GM11168 (cell line): ENCODE measurements at regions not wholly inside any gene's neighbourhood (a gene's known extent, or its start where the extent isn't known, plus 50 kb on each side); places are given as distances from the start of the nearest gene placed in this dataset.
"Not testable (repeated sequence)": the region's sequence is repeated elsewhere in the genome, so short reads cannot be mapped to it uniquely, and the experiment has no call there.

Experiments used
- in situ Hi-C: fragments of 300-500 bp; cut with MboI; formaldehyde crosslinking; loops from one replicate; pipeline ENCODE4 v1.12.0; 2022; ENCODE audit warnings: low sequenced_read_pairs; ENCODE audit not compliant: unreplicated experiment

DNA sequence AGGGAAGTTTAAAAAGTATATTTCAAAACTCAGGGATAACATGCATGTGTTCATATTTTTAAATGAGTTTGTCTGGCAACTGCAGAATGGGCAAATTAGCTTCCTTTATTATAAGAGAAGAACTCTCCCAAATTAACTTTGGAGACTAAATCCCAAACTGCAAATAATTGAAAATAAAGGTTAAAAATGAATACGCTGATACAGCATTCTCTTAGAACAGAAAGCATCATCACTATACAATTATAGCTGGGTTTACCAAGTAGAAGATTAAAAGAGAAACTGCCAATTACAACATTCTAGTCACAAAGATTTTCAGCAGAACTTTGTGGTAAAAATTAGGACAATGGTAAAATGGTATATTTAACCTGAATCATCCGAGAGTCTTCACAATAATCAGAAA is 73.3 kb downstream of the OLFM4 start:
- in situ Hi-C loops, result no loop called here

DNA sequence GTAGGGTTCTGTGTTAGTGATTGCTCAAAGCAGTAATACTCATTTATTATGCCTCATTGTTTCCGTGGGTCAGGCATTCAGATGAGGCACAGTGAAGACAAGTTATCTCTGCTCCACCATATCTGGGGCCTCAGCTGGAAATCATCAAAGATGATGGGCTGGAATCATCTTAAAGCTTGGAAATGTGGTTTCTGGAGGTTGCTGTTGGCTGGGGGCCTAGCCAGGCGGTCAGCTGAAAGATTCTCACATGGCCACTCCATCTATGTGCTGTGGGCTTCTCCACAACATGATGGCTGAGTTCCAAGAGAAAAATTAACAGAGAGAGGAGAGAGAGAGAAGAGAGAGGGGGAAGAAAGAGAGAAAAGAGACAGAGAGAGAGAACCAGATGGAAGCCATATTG is 75.5 kb downstream of the OLFM4 start:
- in situ Hi-C loops, result no loop called here

DNA sequence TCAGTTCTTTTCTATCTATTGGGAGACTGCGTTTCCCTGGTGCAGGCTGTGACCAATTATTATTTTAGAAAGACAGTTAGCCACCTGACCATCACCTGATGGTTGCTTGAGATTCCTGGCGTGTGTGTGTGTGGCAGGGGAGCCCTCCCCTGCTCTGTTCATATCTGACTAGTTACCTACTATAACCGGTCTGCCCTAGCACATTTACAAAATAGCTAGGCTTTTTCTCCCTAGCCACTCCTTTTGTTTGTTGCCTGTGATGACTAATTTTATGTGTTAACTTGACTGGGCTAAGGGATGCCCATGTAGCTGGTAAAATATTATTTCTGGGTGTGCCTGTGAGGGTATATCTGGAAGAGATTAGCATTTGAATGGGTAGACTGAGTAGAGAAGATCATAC is 76.9 kb downstream of the OLFM4 start:
- in situ Hi-C loops, result no loop called here

- in situ Hi-C loops, result no loop called here
Observed at GRCh38 chr13:53105890-53106289, 77.3 kb downstream of the OLFM4 start.

- in situ Hi-C loops, result no loop called here
Observed at GRCh38 chr13:53110181-53110580, 81.6 kb downstream of the OLFM4 start.

DNA sequence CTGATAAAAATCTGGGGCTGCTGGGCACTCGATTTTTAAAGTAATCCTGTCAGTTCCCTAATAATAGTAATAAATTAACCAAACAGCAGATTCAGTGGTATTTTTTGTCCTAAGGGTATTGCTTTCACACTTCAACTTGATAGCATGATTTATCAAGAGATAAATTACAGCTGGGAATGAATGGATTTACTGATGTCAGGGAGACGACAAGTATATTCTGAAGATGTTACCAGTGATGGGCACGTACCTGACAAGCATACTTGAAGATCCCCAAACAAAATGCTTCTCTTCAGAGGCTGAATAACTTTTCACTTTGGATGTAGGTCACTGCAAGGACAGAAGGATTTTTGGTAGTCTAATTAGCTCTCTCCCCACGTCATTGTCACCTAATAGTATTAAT is 82.0 kb downstream of the OLFM4 start:
- in situ Hi-C loops, result no loop called here

- in situ Hi-C loops, result no loop called here
Observed at GRCh38 chr13:53112522-53112921, 83.9 kb downstream of the OLFM4 start.

DNA sequence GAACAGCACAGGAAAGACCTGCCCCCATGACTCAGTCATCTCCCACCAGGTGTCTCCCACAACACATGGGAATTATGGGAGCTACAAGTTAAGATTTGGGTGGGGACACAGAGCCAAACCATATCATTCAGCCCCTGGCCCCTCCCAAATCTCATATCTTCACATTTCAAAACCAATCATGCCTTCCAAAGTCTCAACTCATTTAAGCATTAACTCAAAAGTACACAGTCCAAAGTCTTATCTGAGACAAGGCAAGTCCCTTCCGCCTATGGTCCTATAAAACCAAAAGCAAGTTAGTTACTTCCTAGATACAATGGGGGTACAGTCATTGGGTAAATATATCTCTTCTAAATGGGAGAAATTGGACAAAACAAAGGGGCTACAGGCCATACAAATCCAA is 88.4 kb downstream of the OLFM4 start:
- in situ Hi-C loops, result not testable (repeated sequence)

GRCh38 chr13:53121131-53121773 is 92.6 kb downstream of the OLFM4 start:
- in situ Hi-C loops, result no loop called here

DNA sequence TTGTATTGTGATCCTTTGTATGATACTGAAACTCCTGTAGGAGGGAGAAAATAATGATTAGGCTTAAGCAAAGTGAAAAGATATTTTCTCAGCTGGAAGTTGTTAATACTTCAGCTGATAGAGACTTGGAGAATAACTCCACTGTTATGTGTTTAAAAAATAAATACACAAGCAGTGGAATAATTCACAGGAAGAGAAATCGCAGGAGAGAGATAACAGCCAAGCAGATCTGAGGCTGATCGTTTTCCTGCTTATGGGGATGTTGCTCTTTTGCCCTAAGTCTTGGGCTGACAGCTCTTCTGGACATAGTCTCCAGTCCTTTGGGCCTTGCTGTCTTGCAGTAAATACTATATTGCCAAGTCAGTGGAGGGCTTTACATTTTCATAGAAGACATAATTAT is 93.3 kb downstream of the OLFM4 start:
- in situ Hi-C loops, result no loop called here

DNA sequence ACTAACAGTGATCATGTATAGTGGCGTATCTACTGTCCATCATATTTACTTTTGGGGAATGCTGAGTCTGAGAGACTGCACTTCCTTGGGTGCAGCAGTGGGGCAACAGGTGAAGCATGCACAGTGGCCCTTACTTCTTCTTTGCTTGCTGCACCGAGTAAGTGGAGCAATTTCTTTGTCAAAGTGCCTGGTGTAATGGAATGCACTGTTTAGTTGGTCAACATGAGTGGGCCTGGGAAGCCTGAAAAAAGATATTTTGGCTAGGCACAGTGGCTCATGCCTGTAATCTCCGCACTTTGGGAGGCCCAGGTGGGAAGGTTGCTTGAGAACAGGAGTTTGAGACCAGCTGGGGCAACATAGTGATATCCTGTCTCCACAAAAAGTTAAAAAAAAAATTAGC is 94.9 kb downstream of the OLFM4 start:
- in situ Hi-C loops, result no loop called here

GRCh38 chr13:53124623-53125022 is 96.0 kb downstream of the OLFM4 start:
- in situ Hi-C loops, result no loop called here

DNA sequence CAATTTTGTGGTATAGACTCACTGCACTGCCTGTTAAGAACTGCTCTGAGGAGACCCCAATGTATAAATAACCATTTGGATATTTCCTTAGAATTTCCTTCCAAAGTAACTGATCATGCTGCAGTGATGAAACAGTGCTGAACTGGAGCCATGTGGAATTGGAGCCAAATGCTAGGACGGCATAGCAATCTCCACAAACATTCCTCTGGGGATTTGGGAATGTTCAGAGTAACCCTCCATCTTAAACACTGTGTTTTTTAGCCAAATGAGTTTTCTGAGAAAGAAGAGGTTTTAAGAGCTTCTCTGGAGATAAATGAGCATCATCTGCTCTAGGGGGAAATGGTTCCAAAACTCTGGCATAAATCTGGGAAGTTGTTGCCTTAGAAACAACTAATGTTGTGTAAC is 98.2 kb downstream of the OLFM4 start:
- in situ Hi-C loops, result no loop called here

DNA sequence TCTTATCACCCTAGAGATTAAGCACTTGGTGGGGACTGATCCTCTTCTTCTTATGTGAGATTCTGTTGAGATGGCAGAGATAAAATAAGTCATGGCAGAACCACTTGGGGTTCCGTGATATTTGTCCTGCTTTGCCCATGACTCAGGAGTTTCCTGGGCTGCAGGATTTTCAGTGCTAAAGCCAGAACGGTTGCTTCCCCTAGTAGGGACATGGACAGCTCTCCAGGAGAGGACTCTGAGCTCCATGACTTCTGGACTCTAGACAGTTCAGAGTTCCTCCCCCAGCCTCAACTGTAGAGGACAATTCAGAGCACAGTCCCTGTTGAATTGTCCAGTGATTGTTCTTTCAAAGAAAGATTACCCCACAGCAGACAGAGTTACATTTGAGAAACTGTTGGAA is 98.8 kb downstream of the OLFM4 start:
- in situ Hi-C loops, result no loop called here

GRCh38 chr13:53129864-53130393 is 101.3 kb downstream of the OLFM4 start:
- in situ Hi-C loops, result no loop called here

DNA sequence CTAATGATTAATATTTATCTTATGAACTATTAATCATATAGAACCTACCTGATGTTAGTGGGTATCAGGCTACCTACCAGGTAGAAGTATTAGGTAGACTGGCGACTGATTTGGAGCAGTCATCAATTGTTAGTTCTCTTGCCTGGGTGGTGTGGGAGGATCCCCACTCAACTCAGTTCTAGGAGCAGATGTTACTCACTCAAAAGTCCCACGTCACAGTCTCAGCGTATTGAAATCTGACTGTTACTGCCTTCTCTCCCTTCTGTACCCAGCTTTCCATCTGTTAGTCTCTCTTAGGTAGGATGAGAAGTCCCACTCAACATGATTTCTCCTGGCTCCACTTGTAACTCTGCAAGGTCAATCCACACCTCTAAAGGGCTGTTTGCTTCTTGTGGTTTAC is 102.7 kb downstream of the OLFM4 start:
- in situ Hi-C loops, result no loop called here

DNA sequence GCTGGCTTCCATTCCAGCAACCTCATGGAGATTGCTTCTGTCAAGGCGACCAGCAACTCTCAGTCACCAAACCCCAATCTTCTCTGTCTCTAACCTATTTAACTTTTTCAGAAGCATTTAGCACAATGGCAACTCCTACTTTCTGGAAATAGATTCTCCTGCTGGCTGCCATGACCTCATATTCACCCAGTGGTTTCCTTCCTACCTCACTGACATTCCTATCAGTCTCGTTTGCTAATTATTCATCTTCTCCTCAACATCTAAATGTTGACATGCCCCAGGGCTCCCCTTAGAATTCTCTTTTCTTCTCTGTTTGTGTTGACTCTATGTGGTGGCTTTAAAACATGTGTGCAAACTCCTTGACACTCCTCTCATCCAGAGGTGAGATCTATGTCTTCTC is 106.7 kb downstream of the OLFM4 start:
- in situ Hi-C loops, result no loop called here

DNA sequence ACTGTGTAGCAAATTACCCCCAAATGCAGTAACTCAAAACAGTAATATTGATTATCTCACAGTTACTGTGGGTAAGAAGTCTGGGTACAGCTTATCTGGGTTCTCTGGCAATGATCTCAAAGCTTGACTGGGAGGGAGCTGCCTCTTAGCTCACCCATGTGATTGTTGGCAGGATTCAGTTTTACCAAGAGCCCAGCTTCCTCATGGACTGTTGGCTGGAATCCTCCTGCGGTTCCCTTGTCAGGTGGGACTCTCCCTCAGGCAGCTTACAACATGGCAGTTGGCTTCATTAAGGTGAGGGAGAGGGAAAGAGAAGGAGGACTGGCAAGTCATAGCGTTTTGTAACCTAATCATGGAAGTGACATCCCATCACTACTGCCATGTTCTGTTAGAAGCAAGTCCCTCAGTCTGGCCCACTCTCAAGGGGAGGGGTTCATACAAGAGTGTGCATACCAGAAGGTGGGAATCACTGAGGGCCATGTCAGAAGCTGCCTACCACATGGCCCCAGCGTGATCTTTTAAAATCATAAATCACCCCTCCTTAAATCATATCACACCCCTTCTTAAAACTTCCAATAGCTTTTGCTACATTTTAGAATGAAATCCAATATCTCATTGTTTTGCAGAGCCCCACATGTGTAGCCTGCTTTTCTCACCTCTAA is 108.1 kb downstream of the OLFM4 start:
- in situ Hi-C loops, result no loop called here

- in situ Hi-C loops, result no loop called here
Observed at GRCh38 chr13:53137779-53138178, 109.2 kb downstream of the OLFM4 start.

GRCh38 chr13:53138376-53139036 is 109.9 kb downstream of the OLFM4 start:
- in situ Hi-C loops, result no loop called here

GRCh38 chr13:53141336-53141735 is 112.7 kb downstream of the OLFM4 start:
- in situ Hi-C loops, result no loop called here

DNA sequence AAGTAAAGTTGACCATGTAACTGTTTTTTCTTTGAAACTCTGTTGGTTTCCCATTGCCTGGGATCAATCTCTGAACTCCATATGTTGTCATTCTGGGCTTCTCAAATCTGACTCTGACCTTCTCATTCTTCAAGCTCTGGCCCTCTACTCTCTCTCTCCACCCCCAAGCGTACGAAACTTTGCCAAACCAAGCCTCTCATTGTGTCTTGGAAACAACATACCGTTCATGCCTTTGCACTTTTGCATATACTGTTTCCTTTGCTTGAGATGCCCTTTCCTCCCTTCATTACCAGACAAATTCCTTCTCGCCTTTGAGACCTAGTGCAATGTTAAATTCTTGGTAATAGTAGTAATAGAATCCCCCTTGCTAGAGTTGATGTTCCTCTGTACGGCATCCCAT is 113.7 kb downstream of the OLFM4 start:
- in situ Hi-C loops, result no loop called here
